RCC 7860 (cell line): ENCODE measurements at regions not wholly inside any gene's neighbourhood (a gene's known extent, or its start where the extent isn't known, plus 50 kb on each side); places are given as distances from the start of the nearest gene placed in this dataset.
A peak's percentile ranks its signal among the peaks of the same experiment; 100 is the strongest.
"Not testable (repeated sequence)": the region's sequence is repeated elsewhere in the genome, so short reads cannot be mapped to it uniquely, and the experiment has no call there.

Source experiments
- DNase-seq: peaks from one replicate; pipeline ENCODE4 v3.0.0-alpha.2; 2015; ENCODE audit warnings: low spot score
- FAIRE-seq: peaks from 2 replicates; lab custom pipeline; 2012; peaks lifted over from hg19 to GRCh38; lab: Jason Lieb, UNC

- FAIRE-seq (no peak), DNase-seq (peak; percentile 25)
Measured at GRCh38 chr14:85319998-85320630, 209.8 kb upstream of the FLRT2 start.

- DNase-seq (no peak), FAIRE-seq (no peak)
Measured at GRCh38 chr14:85325134-85326017, 204.6 kb upstream of the FLRT2 start.

GRCh38 chr14:85332401-85332800, 197.5 kb upstream of the FLRT2 start:
- FAIRE-seq = no peak
- no peak for DNase-seq

GRCh38 chr14:85333313-85333712, 196.6 kb upstream of the FLRT2 start:
- FAIRE-seq (no peak), DNase-seq (no peak)

GRCh38 chr14:85333841-85334240, 196.1 kb upstream of the FLRT2 start:
- DNase-seq = no peak
- FAIRE-seq = no peak

- no peak for FAIRE-seq
- no peak for DNase-seq
Measured at GRCh38 chr14:85334316-85334715, 195.6 kb upstream of the FLRT2 start.

- DNase-seq (no peak), FAIRE-seq (no peak)
Measured at GRCh38 chr14:85336257-85336656, 193.7 kb upstream of the FLRT2 start.

GRCh38 chr14:85336817-85337216, 193.1 kb upstream of the FLRT2 start:
- no peak for DNase-seq
- no peak for FAIRE-seq

GRCh38 chr14:85338895-85339294, 191.0 kb upstream of the FLRT2 start:
- no peak for DNase-seq
- no peak for FAIRE-seq

GRCh38 chr14:85342858-85343607, 186.9 kb upstream of the FLRT2 start:
- DNase-seq = no peak
- FAIRE-seq = no peak

GRCh38 chr14:85344171-85344570, 185.8 kb upstream of the FLRT2 start:
- FAIRE-seq (no peak), DNase-seq (no peak)

- DNase-seq = no peak
- FAIRE-seq = no peak
Measured at GRCh38 chr14:85344847-85345570, 184.9 kb upstream of the FLRT2 start.

GRCh38 chr14:85350667-85351066, 179.3 kb upstream of the FLRT2 start:
- no peak for FAIRE-seq
- DNase-seq = no peak

- DNase-seq, FAIRE-seq: not testable (repeated sequence)
Measured at GRCh38 chr14:85352588-85352987, 177.4 kb upstream of the FLRT2 start.

- FAIRE-seq (no peak), DNase-seq (no peak)
Measured at GRCh38 chr14:85357120-85357519, 172.8 kb upstream of the FLRT2 start.

GRCh38 chr14:85358136-85358785, 171.7 kb upstream of the FLRT2 start:
- FAIRE-seq (no peak), DNase-seq (no peak)

GRCh38 chr14:85359505-85359904, 170.4 kb upstream of the FLRT2 start:
- no peak for DNase-seq
- no peak for FAIRE-seq

GRCh38 chr14:85363358-85363757, 166.6 kb upstream of the FLRT2 start:
- DNase-seq (no peak), FAIRE-seq (no peak)

- FAIRE-seq = no peak
- no peak for DNase-seq
Measured at GRCh38 chr14:85366226-85366625, 163.7 kb upstream of the FLRT2 start.

- DNase-seq = no peak
- FAIRE-seq = no peak
Measured at GRCh38 chr14:85380881-85381280, 149.1 kb upstream of the FLRT2 start.
